Adipocyte (in vitro differentiated cells): ENCODE measurements at regions not wholly inside any gene's neighbourhood (a gene's known extent, or its start where the extent isn't known, plus 50 kb on each side); places are given as distances from the start of the nearest gene placed in this dataset.

Experiments used
- DNase-seq: peaks from one replicate; pipeline ENCODE4 v3.0.0-alpha.2; 2015; ENCODE audit warnings: low read depth
- H3K27me3 ChIP-seq: replicated peaks from 2 replicates; pipeline ENCODE4 v1.7.0; 2013; ENCODE audit warnings: mild to moderate bottlenecking, low read length, moderate library complexity; ENCODE audit not compliant: control insufficient read depth, insufficient read depth
- H3K36me3 ChIP-seq: 2 replicates; pipeline ENCODE4 v1.7.0; 2013; ENCODE audit warnings: low read length, mild to moderate bottlenecking, moderate library complexity; ENCODE audit not compliant: control insufficient read depth, insufficient read depth, severe bottlenecking
- H3K4me1 ChIP-seq: 2 replicates; pipeline ENCODE4 v1.7.0; 2013; ENCODE audit warnings: mild to moderate bottlenecking, low read length, moderate library complexity; ENCODE audit not compliant: control insufficient read depth, insufficient read depth
- H3K4me3 ChIP-seq: 2 replicates; pipeline ENCODE4 v1.7.0; 2013; ENCODE audit warnings: mild to moderate bottlenecking, low read length, moderate library complexity
- H3K9ac ChIP-seq: 2 replicates; pipeline ENCODE4 v1.7.0; 2013; ENCODE audit warnings: mild to moderate bottlenecking, low read length, moderate library complexity
- H3K9me3 ChIP-seq: 2 replicates; pipeline ENCODE4 v1.7.0; 2013; ENCODE audit warnings: mild to moderate bottlenecking, low read length, moderate library complexity; ENCODE audit not compliant: control insufficient read depth

GRCh38 chr7:34361663-34362250, 296.3 kb upstream of the NPSR1 start:
- H3K9me3 ChIP-seq = no peaks in the 10 kb centered on the region
- peaks cover 5% of the 10 kb centered on the region for H3K27me3 ChIP-seq
- H3K9ac ChIP-seq = no peak overlapping the region
- H3K4me1 ChIP-seq = no peaks in the 10 kb centered on the region
- H3K4me3 ChIP-seq = no peak overlapping the region
- no peaks in the 10 kb centered on the region for H3K36me3 ChIP-seq
- DNase-seq = peak; percentile 21

DNA sequence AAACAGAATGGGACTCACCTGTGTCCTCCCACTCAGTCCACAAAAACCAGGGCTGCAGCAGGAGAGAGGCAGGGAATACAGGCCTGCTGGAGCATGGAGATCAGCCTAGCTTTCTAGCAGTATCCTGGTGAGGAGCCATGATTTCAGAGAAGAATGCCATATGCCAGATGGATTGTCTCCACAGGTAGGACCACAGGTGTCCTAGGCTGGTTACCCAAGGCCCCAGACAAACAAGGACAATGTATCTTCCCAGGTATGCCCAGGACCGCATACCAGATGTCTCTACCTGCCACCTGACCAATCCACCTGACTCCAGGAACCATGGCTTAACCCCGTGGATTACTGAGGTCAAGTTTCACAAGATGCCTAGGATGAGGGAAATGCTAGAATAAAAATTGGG, 295.4 kb upstream of the NPSR1 start:
- H3K4me3 ChIP-seq = no peak overlapping the region
- H3K36me3 ChIP-seq = no peaks in the 10 kb centered on the region
- DNase-seq = no peak
- no peak overlapping the region for H3K9ac ChIP-seq
- peaks cover 5% of the 10 kb centered on the region for H3K27me3 ChIP-seq
- H3K4me1 ChIP-seq = no peaks in the 10 kb centered on the region
- H3K9me3 ChIP-seq = no peaks in the 10 kb centered on the region

DNA sequence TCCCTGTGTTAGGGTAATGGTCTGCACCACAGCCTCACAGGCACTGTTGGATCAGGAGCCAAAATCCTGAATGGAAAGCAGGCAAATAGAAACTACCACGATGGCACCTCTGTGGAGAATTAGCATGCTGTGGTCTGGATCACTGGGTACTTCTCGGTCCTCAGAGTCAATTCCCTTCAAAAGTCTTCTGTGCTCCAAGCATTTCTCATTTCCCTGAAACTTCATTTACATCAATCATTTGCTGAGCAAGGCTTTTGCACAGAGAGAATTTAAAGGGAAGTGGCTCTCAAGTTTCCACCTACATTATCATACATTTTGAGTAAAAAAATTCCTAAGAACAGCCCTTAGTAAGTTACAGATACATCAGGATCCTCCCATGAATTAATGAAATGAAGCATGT, 293.9 kb upstream of the NPSR1 start:
- Histone ChIP-seq H3K36me3 (no peaks in the 10 kb centered on the region), H3K4me3 (no peak overlapping the region), H3K27me3 (peaks cover 5% of the 10 kb centered on the region), H3K4me1 (no peaks in the 10 kb centered on the region), H3K9me3 (no peaks in the 10 kb centered on the region), H3K9ac (no peak overlapping the region)
- no peak for DNase-seq

- no peaks in the 10 kb centered on the region for H3K4me1 ChIP-seq
- no peaks in the 10 kb centered on the region for H3K36me3 ChIP-seq
- no peak overlapping the region for H3K9ac ChIP-seq
- H3K4me3 ChIP-seq = no peak overlapping the region
- H3K9me3 ChIP-seq = no peaks in the 10 kb centered on the region
- H3K27me3 ChIP-seq = peaks cover 2% of the 10 kb centered on the region
- no peak for DNase-seq
Observed at GRCh38 chr7:34365011-34365410, 293.0 kb upstream of the NPSR1 start.

DNA sequence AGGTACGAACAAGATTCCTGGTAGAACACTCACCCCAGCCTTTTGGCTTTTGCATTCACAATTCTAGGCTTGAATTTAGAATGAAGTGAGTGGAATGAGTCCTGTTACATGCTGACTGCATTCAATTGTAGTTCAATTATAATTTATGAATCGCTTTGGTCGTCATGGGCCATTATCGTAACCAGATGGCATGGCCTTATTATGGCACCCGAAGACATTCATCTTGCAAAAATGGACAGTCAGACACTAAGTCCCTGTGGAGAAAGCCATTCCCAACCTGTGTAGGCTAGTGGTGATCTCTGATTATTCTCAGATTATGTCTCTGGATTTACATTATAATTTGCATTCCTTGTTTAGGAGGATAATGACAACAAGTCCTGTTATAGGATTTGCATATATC, 292.4 kb upstream of the NPSR1 start:
- H3K9ac ChIP-seq = no peak overlapping the region
- H3K27me3 ChIP-seq = no peaks in the 10 kb centered on the region
- H3K4me1 ChIP-seq = no peaks in the 10 kb centered on the region
- no peaks in the 10 kb centered on the region for H3K36me3 ChIP-seq
- DNase-seq = no peak
- H3K4me3 ChIP-seq = no peak overlapping the region
- no peaks in the 10 kb centered on the region for H3K9me3 ChIP-seq

DNA sequence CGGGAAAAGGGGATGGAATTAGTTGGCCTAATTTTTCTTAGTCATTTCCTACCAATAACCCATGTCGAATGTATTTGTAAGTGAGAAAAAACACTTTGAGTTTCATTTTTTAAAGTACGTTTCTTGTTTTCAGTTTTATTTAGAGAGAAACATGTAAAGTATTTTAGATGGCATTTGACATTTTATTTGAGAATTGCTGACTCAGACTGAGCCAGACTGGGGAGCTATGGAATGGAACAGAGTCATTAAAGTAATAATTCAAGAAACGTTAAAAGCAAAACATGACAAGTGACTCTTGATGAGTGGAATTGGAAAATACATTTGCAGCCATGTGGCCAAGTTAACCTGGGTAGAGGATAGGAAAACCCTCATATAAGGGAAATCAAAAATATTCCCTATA, 286.1 kb upstream of the NPSR1 start:
- H3K27me3 ChIP-seq = no peaks in the 10 kb centered on the region
- H3K9me3 ChIP-seq = no peaks in the 10 kb centered on the region
- H3K36me3 ChIP-seq = no peaks in the 10 kb centered on the region
- H3K4me1 ChIP-seq = no peaks in the 10 kb centered on the region
- peak; percentile 13 for DNase-seq
- H3K4me3 ChIP-seq = no peak overlapping the region
- H3K9ac ChIP-seq = no peak overlapping the region

DNA sequence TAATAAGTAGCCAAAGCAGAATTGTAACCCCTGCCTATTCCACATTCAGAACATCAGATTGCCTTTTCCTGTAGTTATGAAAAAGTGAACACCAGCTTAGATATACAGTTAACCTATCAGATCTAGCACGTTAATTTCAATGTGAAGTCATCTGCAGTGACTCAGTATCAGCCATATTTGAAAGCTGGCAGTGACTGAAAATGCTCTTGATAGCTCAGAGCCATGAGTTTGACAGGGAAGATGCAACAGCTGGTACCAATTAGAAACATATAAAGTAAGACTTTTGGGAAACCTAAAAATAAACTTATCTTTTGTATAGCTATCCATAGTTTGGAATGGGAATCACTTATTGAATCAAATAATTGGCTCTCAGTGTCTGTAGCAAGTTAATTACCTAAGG, 284.1 kb upstream of the NPSR1 start:
- Histone ChIP-seq H3K9me3 (no peaks in the 10 kb centered on the region), H3K36me3 (no peaks in the 10 kb centered on the region), H3K9ac (no peak overlapping the region), H3K27me3 (no peaks in the 10 kb centered on the region), H3K4me3 (no peak overlapping the region), H3K4me1 (no peaks in the 10 kb centered on the region)
- peak; percentile 56 for DNase-seq

GRCh38 chr7:34382166-34382893, 275.7 kb upstream of the NPSR1 start:
- Histone ChIP-seq H3K9ac (no peak overlapping the region), H3K4me1 (no peaks in the 10 kb centered on the region), H3K27me3 (no peaks in the 10 kb centered on the region), H3K4me3 (no peak overlapping the region), H3K36me3 (no peaks in the 10 kb centered on the region), H3K9me3 (peaks cover 14% of the 10 kb centered on the region)
- no peak for DNase-seq

- no peak overlapping the region for H3K4me3 ChIP-seq
Observed at GRCh38 chr7:34385384-34385783, 272.6 kb upstream of the NPSR1 start.

GRCh38 chr7:34389332-34390078, 268.5 kb upstream of the NPSR1 start:
- Histone ChIP-seq H3K4me1 (no peaks in the 10 kb centered on the region), H3K36me3 (no peaks in the 10 kb centered on the region), H3K9ac (no peak overlapping the region), H3K27me3 (no peaks in the 10 kb centered on the region), H3K4me3 (no peak overlapping the region), H3K9me3 (no peaks in the 10 kb centered on the region)
- DNase-seq = no peak

More at GRCh38 chr7:34385384-34385783, 272.6 kb upstream of the NPSR1 start:
- no peaks in the 10 kb centered on the region for H3K4me1 ChIP-seq
- no peaks in the 10 kb centered on the region for H3K36me3 ChIP-seq
- peaks cover 14% of the 10 kb centered on the region for H3K9me3 ChIP-seq
- H3K27me3 ChIP-seq = no peaks in the 10 kb centered on the region
- peak; percentile 23 for DNase-seq
- no peak overlapping the region for H3K9ac ChIP-seq

DNA sequence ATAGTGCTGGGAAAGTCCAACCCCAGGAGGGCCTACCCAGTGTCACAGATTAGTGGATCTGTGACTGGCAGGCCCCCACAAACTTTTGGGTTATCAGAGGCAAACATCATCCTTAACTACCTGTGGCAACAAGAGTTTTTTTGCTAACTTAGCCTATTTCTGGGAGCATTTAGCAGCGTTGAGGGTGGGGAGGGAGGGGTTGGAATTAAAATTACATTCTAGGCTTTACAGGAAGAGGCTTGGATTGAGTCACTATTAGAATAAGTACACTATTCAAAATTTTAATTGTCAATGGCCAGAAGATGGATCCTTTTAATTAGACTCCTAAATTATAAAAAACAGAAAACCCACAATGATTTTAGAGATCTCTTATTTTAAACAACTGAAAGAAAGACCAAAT, 267.9 kb upstream of the NPSR1 start:
- no peak overlapping the region for H3K4me3 ChIP-seq
- H3K4me1 ChIP-seq = no peaks in the 10 kb centered on the region
- no peak overlapping the region for H3K9ac ChIP-seq
- H3K36me3 ChIP-seq = no peaks in the 10 kb centered on the region
- H3K27me3 ChIP-seq = no peaks in the 10 kb centered on the region
- no peak for DNase-seq
- no peaks in the 10 kb centered on the region for H3K9me3 ChIP-seq
